Lower leg skin (tissue), 3 donors: ENCODE measurements at regions not wholly inside any gene's neighbourhood (a gene's known extent, or its start where the extent isn't known, plus 50 kb on each side); places are given as distances from the start of the nearest gene placed in this dataset.

Experiments used
- POLR2A ChIP-seq, 2 donors: fragments of 450-650 bp; IDR thresholded peaks; one replicate each; pipeline ENCODE4 v1.6.1; 2016 to 2017; ENCODE audit warnings: antibody characterized with exemption in 2 of 2, mild to moderate bottlenecking in 1 of 2, moderate library complexity in 1 of 2
- TF ChIP-seq, protein P1 (sequence below), 3 donors: fragments of 450-650 bp; IDR thresholded peaks; one replicate each; pipeline ENCODE4 v1.5.1; 2016; ENCODE audit warnings: antibody characterized with exemption in 3 of 3, mild to moderate bottlenecking in 3 of 3, moderate library complexity in 2 of 3

GRCh38 chr3:159234306-159234705 lies 432.5 kb downstream of the MFSD1 start:
- TF ChIP-seq, protein P1, sequence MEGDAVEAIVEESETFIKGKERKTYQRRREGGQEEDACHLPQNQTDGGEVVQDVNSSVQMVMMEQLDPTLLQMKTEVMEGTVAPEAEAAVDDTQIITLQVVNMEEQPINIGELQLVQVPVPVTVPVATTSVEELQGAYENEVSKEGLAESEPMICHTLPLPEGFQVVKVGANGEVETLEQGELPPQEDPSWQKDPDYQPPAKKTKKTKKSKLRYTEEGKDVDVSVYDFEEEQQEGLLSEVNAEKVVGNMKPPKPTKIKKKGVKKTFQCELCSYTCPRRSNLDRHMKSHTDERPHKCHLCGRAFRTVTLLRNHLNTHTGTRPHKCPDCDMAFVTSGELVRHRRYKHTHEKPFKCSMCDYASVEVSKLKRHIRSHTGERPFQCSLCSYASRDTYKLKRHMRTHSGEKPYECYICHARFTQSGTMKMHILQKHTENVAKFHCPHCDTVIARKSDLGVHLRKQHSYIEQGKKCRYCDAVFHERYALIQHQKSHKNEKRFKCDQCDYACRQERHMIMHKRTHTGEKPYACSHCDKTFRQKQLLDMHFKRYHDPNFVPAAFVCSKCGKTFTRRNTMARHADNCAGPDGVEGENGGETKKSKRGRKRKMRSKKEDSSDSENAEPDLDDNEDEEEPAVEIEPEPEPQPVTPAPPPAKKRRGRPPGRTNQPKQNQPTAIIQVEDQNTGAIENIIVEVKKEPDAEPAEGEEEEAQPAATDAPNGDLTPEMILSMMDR (IDR thresholded peaks at IDR 0.05): no peak
- TF ChIP-seq POLR2A (IDR thresholded peaks at IDR 0.05): no peak
